Fibroblast of skin of back (primary cell): ENCODE measurements at regions not wholly inside any gene's neighbourhood (a gene's known extent, or its start where the extent isn't known, plus 50 kb on each side); places are given as distances from the start of the nearest gene placed in this dataset.

Experiments used
- DNase-seq: peaks from one replicate; pipeline ENCODE4 v3.0.0-alpha.2; 2013

GRCh38 chr10:4217187-4217586 is 432.2 kb upstream of the KLF6 start:
- no peak for DNase-seq

GRCh38 chr10:4216726-4217125 is 431.7 kb upstream of the KLF6 start:
- no peak for DNase-seq

- DNase-seq = no peak
Measured at GRCh38 chr10:4215963-4216575, 431.1 kb upstream of the KLF6 start.

- DNase-seq = no peak
Measured at GRCh38 chr10:4215485-4215884, 430.5 kb upstream of the KLF6 start.

GRCh38 chr10:4214908-4215307 is 429.9 kb upstream of the KLF6 start:
- DNase-seq = peak; percentile 45

GRCh38 chr10:4213441-4213840 is 428.4 kb upstream of the KLF6 start:
- DNase-seq = no peak

- DNase-seq = peak; percentile 10
Measured at GRCh38 chr10:4212111-4212630, 427.2 kb upstream of the KLF6 start.

GRCh38 chr10:4208499-4208898 is 423.5 kb upstream of the KLF6 start:
- no peak for DNase-seq

GRCh38 chr10:4205113-4205512 is 420.1 kb upstream of the KLF6 start:
- no peak for DNase-seq

GRCh38 chr10:4202938-4203337 is 417.9 kb upstream of the KLF6 start:
- DNase-seq = no peak

- no peak for DNase-seq
Measured at GRCh38 chr10:4201866-4202825, 417.1 kb upstream of the KLF6 start.

GRCh38 chr10:4199196-4199595 is 414.2 kb upstream of the KLF6 start:
- DNase-seq = no peak

GRCh38 chr10:4198216-4198615 is 413.2 kb upstream of the KLF6 start:
- DNase-seq = no peak

- DNase-seq = no peak
Measured at GRCh38 chr10:4197676-4198075, 412.7 kb upstream of the KLF6 start.

GRCh38 chr10:4196771-4197390 is 411.9 kb upstream of the KLF6 start:
- peak; percentile 24 for DNase-seq

GRCh38 chr10:4196183-4196582 is 411.2 kb upstream of the KLF6 start:
- no peak for DNase-seq

GRCh38 chr10:4195213-4195612 is 410.2 kb upstream of the KLF6 start:
- DNase-seq = peak; percentile 64

GRCh38 chr10:4194231-4194630 is 409.2 kb upstream of the KLF6 start:
- DNase-seq = no peak

GRCh38 chr10:4191894-4192293 is 406.9 kb upstream of the KLF6 start:
- no peak for DNase-seq

- no peak for DNase-seq
Measured at GRCh38 chr10:4191354-4191753, 406.3 kb upstream of the KLF6 start.

- no peak for DNase-seq
Measured at GRCh38 chr10:4190876-4191275, 405.9 kb upstream of the KLF6 start.

- DNase-seq = no peak
Measured at GRCh38 chr10:4189281-4189680, 404.3 kb upstream of the KLF6 start.

- no peak for DNase-seq
Measured at GRCh38 chr10:4188406-4188805, 403.4 kb upstream of the KLF6 start.
